ENCODE measurements at regions not wholly inside any gene's neighbourhood (a gene's known extent, or its start where the extent isn't known, plus 50 kb on each side); places are given as distances from the start of the nearest gene placed in this dataset.
A peak's percentile ranks its signal among the peaks of the same experiment; 100 is the strongest.
"Not testable (repeated sequence)": the region's sequence is repeated elsewhere in the genome, so short reads cannot be mapped to it uniquely, and the experiment has no call there.

DNA sequence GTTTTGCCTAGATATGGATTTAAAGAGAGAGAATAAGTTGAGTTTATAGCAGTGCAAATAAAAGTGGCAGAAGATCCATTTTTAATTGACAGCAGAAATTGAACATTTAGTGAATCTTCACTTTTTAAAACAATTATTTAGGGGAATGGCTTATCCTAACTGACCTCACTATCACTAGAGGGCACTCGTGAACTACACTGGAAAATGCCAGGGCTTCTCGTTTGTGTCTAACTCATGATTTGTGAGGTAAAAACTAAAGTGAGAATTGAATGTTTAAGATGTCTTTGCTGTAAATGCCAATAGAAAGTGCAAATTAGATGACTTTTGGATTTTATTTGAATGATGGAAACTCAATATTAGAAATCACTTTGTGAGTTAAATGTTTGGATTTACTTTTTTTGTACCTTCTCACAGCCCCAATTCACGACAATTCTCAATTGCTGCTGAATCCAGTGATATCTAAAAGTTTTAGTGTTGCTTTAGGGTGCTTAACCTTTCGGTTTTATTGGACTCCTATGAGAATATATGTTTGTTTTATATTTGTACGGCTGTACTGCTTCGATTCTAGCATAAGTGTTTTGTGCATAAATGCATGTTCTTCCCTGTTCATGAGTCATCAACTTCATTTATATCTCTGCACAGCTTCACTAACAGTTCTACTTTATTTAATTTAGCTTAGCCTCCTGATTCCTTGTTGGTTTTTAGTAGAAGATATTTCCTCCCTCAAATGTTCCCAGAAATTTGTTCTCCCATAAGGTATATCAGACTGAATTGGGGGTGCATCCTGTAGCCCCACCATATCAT lies 462.1 kb downstream of the MFSD1 start:
- peak; percentile 65 for DNase-seq (ENCODE audit: low spot score)

DNA sequence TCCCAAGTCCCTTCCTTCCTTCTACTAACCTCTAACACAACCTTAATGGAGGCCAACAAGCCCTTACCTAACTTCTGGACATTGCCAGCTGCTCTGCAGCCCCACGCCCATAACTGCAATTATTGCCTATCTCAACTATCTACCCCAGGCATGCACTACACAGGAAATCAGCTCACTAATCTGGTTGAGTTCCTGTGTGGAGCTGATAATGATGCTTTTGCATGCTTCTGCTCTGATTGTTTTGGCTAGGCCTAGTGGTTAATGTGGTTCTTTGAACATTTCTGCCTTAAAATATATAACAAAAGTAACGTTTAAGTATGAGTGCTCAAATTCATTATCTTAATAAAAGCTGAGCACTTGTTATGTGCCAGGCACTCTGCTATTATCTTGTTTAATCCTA lies 463.9 kb downstream of the MFSD1 start:
- DNase-seq (ENCODE audit: low spot score) = peak; percentile 76

DNA sequence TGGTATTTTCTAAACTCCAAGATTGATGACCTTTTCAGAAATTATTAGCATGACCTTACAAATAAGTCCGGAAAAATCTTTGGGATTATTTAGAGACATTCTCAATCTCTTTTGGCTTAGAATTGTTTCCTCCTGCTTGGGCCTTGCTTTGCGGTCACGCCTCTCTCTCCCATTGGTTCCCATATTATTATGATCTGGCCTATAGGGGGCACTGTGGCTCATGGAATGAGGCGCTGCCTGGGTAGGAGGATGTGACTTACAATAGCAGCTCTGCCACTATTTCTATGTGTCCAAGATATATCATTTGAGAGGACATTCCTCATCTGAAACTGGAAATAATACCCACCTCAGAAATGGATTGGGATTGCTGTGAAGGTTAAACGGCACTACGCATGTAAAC lies 464.9 kb downstream of the MFSD1 start:
- DNase-seq (ENCODE audit: low spot score) = peak; percentile 57

DNA sequence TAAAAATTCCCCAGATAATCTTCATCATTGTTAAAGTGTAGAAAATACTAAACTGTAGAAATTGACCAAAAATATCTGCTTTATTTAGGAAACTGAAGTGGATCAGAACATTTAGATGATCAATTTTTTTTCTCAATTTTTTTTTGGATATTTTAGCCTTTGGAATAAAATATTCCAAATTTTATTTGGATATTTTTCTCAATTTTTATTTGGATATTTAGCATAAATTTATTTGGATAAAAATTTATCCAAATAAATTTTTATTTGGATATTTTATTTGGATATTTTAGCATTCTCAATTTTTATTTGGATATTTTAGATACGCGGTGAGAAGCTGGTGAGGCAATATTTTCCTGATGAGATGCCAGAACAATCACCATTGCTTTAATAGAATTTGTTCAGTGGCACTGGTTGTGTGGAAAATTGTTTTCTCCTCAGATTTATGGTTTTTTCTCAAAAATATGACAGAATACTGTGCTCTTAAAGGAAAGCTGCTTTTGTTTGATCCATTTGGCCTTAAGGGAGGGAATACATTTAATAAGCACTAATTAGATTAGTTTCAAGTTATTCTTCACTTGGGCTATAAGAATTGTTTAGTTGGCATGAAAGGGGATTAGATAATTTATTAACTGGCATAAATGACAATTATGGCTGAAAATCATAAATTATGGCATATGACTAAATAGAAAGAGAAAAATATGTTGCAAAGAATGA lies 470.1 kb downstream of the MFSD1 start:
- DNase-seq (ENCODE audit: low spot score) = peak; percentile 37

DNA sequence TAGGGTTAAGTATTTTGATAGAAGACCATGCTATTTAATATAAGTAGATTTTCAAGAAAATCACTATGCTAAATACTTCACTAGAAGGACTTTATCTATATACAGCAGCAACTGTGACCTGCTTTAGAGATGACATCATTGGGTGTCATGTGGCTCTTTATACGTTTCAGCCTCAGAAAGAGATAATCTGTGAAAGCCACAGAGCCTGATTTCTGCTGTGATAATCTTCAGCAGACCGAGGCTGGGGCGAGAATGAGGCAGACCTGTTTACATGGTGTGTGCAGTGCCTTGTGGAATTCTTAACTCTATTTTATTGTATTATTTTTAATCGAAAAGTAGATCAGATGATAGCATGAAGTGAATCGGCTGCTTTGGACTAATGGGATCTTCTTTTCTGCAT lies 471.2 kb downstream of the MFSD1 start:
- peak; percentile 74 for DNase-seq (ENCODE audit: low spot score)

DNA sequence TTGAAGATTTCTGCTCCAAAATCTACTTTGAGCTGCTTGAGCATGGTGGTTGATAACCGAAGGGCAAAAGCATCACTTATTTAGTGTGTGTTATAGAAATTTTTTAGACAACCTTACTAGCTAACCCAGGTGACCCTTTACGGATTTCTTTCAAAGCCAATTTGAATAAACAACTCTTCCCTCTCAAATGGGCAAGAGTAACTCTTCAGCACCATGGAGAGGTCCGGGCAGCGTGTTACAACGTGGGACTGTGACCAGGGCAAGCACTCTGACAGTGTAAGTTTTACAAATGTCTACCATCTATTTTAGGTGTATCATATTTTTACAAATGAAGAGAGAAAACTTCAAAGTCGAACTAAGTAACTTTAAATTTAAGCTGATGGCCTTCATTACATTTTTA lies 471.8 kb downstream of the MFSD1 start:
- DNase-seq (ENCODE audit: low spot score) = peak; percentile 32

DNA sequence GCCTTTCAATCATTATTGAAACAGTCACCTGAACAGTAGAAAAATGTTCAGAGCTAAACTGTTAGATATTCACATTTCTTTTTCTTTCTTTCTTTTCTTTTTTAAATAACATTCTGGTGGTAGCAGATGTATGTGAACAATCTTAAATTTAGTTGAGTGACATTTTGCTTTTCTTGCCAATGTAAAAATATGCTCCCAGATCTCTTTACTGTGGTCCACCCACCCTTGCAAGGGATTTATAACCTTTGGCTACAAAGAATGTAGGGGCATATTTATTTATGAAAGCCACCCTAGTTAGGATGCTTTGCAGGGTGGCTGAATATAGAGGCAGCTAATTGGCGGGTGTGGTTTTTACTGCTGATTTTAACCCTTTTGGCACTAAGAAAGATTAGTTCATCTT lies 473.9 kb downstream of the MFSD1 start:
- no peak for DNase-seq (ENCODE audit: low spot score)

DNA sequence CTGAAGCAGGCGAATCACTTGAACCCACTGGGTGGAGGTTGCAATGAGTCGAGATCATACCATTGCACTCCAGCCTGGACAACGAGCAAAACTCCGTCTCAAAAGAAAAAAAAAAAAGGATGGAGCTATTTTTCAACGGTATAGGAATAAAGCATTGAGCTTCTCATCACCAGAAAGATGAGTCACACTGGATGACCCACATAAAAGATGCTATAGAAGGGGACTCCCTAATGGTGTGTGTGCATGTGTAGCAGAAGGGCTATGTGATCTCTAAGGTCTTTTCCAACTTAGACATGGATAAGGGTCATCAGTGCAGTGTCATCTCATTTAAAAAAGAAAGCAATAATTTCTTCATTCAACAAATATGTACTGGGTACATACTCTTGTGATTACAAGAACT lies 476.0 kb downstream of the MFSD1 start:
- DNase-seq (ENCODE audit: low spot score) = no peak

DNA sequence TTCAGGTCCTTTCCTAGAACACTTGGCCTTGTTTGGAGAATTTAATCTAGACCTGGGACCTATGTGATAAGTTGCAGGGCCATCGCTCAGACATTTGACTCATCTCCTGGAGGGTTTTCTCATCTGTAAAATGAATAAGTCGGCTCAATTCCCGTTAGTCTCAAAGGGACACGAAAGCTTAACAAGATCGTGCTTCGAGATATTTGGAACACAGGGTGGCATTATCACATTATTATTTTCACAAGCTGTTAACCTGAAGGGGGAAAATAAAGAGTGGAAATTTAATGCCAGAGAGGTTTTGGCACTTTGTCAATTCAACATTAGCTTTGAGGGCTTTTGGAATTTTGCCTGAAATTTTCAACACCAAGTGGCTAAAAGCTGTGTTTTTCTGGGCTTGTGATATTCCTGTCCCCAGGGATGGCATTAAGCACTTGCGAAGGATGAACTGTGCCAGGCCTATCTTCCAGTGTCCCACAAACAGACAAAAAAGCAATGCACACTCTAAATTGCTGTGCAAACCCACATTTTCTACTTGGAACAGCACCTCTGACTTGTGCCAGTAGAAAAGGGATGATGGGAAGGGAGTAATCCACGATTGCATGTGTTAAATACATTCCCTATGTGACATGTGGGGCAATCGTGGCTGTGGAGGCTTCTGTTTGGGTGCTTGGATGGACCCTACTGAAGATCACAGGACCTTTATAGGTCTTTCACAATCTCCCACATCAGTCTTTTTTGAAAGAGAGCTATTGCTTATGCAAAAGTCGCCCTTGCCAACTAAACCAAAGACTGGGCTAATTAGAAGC lies 478.7 kb downstream of the MFSD1 start:
- DNase-seq (ENCODE audit: low spot score) = no peak

DNA sequence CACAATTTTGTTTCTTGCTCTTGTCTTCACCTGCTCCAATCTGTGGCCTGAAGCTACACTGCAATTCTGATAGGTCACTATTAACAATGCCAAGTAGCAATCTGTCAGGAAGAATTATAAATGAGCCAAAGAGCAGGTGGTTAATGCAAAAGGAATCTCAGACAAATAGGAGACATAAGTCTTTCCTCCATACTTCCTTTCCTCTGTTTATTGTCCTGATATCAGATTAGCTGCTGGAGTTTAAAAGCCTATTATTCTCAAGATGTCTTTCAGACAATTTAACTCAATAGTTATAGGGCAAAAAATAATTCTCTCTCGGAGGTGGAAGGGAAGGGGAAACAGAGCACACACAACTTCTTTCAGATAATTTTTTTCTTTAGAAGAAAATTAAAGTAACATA lies 491.6 kb downstream of the MFSD1 start:
- DNase-seq (ENCODE audit: low spot score) = no peak

DNA sequence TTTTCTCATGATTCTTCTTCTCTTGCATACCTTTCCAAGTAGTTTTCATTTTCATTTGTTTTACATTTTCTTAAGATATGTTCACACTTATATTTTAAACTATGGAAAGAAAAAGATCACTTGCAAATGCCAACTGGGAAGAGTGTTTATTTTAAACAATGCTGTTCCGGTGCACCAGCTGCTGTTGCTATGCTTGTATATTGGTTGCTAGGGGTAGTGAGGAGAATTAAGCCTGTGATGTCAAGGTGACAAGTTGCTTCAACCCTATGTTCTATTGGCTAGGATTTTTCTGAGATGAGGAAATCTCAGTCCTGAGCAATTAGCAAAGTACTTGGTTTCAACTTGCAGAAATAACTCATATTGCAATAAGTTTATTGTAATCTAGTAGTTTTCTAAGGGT lies 500.1 kb downstream of the MFSD1 start:
- no peak for DNase-seq (ENCODE audit: low spot score)

DNA sequence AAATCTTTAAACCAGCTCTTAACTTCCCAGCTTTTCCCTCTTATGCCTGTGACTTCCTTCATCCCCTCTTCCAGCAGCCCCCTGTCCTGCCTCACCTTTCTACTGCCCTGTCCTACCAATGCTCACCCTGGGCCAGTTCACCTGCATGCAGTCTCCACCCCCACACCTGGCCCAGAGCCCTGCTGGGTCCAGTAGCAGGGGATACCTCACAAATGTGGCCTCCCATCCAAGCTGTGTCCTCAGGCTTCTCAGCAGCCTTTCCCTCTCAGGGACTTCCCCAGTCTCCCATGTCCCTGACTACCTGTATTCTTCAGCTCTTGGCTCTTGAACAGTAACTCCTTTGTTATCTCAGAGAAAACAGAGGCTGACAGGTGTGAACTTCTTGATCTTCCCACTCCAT lies 503.2 kb downstream of the MFSD1 start:
- DNase-seq (ENCODE audit: low spot score) = no peak

DNA sequence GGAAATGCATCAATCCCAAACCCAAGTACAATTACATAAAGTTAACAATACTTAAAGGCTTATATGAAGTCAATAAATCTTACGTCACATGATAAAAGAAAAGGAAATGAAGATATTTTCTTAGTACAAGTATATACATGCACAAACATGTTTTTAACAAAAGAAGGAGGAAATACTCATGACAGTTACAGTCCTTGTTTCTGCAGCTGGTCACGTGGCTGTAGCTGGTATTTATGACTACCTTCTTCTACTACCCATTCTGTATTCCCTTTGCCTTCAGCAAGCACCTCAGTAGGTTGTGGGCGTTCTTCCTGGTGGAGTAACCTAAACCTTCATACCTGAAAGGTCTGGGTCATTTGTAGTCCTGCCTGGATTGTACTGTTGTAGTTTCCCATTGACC lies 514.9 kb downstream of the MFSD1 start:
- DNase-seq (ENCODE audit: low spot score) = not testable (repeated sequence)

DNA sequence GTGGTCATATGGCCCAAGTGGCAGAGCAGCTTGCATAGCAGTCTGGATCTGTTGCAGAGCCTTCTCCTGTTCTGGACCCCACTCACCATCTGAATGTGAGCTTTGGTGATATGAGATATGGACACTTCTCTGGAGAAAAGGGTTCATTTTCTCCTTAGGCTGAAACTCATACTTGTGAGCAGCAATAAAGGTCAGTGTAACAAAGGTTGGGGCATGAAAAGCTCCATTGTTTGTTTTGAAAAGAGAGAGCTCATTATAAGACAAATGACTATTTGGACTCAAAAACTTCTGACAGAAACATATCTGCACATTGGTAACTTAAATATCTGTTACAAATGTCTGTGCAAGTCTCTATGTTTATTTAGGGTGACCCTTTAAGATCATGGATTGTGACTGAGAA lies 517.3 kb downstream of the MFSD1 start:
- DNase-seq (ENCODE audit: low spot score) = no peak

DNA sequence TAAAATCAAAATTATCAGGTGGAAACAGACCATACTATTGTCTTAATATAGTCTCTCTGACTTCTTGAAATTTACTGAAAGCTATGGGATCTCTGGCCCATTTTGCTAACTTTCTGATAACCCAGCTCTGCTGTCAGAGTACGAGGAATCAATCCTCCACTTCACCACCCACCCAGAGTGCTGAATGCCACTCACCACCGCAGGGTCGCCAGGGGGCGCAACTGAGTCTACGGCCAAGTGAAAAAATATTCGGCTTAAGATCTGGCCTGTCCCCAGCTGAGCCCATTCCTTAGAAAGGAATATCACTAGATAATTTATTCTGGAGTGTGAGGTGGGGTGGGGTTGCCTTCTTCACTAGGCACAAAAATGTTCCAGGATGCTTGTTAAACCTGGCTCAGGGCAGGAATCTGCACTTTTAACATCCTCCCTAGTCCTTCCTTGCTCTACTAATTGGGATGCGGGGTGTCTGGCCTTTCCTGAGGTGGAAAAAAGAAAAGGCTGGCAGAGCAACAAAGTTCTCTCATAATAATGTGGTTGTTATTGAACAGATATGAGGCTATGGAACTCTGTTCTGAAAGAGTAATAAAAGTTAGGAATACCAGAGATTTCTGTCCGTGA lies 520.6 kb downstream of the MFSD1 start:
- DNase-seq (ENCODE audit: low spot score) = peak; percentile 12

DNA sequence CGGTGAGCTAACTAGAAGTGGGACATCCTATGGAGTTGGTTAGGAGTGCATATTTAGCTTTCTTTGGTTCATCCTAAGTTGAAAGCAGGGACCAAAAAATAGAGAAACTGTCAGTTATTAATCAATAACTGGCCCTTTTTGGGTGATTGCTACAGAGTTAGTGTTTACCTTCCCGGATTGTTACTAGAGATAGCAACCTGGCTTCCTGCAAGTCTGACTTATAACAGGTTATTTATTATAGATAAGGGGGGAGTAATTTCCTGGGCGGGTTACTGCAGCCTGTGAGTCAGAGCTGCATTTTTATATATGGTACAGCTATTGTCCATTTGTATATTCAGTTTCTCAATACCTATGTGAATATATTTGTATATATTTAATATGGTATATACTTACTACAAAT lies 522.0 kb downstream of the MFSD1 start:
- DNase-seq (ENCODE audit: low spot score) = no peak

DNA sequence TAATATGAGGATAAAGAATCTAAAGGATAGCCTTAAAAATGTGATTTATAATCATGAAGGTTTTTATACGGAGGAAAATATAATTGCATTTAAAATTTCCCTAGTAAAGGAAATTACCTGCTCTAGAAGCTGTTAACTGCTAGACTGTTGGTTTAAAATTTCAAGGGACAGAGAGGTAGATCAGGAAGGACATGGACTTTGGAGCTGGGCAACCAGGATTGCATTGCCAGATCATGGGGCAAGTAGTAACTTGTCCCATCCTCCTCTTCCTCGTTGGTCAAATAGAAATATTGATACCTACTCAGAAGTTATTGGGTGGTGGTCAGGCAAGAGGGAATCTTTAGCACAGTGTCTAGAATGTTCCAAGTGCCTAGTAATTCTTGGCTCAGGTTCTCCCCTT lies 525.1 kb downstream of the MFSD1 start:
- no peak for DNase-seq (ENCODE audit: low spot score)

DNA sequence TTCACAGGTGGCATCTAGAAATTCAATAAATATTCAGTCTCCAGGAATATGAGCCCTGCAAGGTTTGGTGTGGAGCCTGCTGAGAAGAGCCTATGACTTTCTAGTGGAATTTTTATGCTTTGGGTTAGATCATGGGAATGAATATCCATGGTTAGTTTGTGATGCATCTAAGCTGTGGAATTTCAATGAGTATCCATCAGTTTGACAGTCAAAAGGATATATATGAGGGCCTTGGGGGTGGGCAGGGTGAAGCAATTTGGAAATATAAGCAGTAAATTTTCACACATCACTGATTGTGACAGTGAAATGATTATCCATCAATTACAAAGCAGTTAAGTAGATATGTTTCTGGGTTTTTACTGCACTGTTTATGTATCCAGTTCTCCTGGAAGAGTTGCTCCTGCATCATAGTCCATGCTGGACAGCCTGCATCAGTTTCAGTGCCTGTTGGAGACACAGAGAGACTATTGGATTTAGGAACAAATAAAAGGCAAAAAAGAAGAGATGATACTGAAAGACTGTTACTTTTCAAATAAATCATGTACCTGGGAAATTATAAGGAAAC lies 530.8 kb downstream of the MFSD1 start:
- no peak for DNase-seq (ENCODE audit: low spot score)

DNA sequence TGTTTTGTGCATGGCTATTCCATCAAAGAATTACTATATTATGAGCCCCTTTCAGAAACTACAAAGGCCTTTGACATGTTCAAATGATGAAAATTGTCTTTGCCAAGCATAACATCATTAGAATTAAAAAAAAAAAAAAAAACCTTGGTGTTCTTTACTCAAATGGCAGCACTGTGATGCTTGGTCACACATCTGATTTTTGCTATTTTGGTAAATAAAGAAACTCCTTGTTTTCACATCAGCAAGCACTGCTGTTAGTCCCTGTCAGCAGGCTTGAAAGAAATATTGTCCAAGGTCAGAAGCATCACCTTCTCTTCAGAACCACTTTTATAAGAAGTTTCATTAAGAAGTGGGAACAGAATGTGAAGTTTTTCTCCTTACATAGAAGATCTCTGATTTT lies 537.3 kb downstream of the MFSD1 start:
- DNase-seq (ENCODE audit: low spot score) = no peak

DNA sequence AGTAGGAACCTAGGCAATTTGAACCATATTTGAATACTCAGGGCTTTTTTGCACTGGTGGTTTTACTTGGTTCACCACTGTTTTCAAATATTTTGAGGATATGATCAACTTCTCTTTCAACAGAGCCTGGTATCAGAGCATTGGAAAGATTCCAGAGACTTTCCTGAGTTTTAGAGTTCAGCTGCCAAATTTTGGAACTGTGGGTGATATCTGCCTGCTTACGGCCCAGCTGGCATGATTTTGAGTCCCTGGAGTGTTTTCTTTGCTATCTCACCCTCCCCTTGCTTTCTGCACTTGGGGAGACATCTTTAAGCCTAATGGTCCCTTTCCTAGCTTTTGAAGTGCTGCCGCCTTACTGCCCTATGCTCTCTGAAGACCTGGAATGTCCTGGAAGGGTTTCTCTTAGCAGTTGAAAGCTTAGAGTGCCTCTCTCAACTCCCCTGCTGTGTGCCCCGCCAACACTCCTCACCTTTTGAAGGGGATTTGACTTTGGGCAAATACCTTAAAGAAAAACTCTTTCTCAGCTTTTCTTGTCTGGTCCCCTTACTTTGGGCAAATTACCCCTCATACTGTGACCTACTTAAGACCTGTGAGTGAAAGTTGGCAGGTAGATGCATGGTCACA lies 539.1 kb downstream of the MFSD1 start:
- no peak for DNase-seq (ENCODE audit: low spot score)

DNA sequence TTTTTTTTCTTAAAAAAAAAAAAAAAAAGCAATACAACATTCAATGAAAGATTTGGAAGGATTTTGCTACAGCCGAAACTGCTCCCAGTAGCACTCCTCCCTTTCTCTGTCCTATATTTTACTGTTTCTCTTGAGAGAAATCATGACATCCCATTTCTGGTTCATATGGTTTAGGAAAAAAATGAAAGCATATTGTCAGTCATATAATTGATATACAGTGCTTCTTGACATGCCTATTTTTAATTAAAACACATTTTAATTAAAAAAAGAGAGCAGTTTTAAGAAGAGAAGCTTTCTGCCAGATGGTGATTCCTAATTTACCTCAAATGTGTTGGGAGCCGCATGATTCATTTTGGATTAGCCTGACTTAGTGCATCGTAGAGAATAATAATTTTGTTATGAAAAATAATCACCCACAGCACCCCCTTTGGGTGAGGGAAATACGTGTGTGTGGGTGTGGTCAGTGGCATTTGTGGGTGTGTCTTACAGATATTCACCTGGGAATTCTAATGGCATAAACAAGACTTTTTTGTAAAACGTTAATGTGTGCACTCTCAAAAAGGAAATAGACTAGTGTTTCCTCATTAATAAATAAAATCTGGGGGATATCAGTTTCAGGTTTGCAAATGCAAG lies 544.5 kb downstream of the MFSD1 start:
- DNase-seq (ENCODE audit: low spot score) = no peak

Measured in SK-N-DZ (cell line).